Tibial nerve (tissue), 4 donors: ENCODE measurements at regions not wholly inside any gene's neighbourhood (a gene's known extent, or its start where the extent isn't known, plus 50 kb on each side); places are given as distances from the start of the nearest gene placed in this dataset.
"Not testable (repeated sequence)": the region's sequence is repeated elsewhere in the genome, so short reads cannot be mapped to it uniquely, and the experiment has no call there.

ENCODE experiments used
- EP300 ChIP-seq, 2 donors: sonication (generic); formaldehyde crosslinking; IDR thresholded peaks; one replicate each; pipeline ENCODE4 v1.6.1; 2017; ENCODE audit warnings: antibody characterized with exemption in 2 of 2, mild to moderate bottlenecking in 1 of 2
- POLR2A ChIP-seq, 2 donors: fragments of 450-650 bp; IDR thresholded peaks; one replicate each; pipeline ENCODE4 v1.6.1; 2017; ENCODE audit warnings: antibody characterized with exemption in 2 of 2, mild to moderate bottlenecking in 2 of 2, moderate library complexity in 2 of 2
- TF ChIP-seq, protein P1 (sequence below), 5 experiments: fragments of 200-600 bp in 3 of 5; fragments of 450-650 bp in 2 of 5; sonication (generic) in 3 of 5; IDR thresholded peaks; one replicate each; pipeline ENCODE4 v1.5.1; 2016 to 2019; ENCODE audit warnings: antibody characterized with exemption in 5 of 5, mild to moderate bottlenecking in 3 of 5, moderate library complexity in 2 of 5

DNA sequence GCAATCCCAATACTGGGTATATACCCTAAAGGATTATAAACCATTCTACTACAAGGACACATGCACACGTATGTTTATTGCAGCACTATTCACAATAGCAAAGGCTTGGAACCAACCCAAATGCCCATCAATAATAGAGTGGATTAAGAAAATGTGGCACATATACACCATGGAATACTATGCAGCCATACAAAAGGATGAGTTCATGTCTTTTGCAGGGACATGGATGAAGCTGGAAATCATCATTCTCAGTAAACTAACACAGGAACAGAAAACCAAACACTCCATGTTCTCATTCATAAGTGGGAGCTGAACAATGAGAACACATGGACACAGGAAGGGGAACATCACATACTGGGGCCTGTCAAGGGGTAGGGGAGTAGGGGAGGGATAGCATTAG lies 61.1 kb upstream of the DENND1B start:
- TF ChIP-seq, protein P1, sequence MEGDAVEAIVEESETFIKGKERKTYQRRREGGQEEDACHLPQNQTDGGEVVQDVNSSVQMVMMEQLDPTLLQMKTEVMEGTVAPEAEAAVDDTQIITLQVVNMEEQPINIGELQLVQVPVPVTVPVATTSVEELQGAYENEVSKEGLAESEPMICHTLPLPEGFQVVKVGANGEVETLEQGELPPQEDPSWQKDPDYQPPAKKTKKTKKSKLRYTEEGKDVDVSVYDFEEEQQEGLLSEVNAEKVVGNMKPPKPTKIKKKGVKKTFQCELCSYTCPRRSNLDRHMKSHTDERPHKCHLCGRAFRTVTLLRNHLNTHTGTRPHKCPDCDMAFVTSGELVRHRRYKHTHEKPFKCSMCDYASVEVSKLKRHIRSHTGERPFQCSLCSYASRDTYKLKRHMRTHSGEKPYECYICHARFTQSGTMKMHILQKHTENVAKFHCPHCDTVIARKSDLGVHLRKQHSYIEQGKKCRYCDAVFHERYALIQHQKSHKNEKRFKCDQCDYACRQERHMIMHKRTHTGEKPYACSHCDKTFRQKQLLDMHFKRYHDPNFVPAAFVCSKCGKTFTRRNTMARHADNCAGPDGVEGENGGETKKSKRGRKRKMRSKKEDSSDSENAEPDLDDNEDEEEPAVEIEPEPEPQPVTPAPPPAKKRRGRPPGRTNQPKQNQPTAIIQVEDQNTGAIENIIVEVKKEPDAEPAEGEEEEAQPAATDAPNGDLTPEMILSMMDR (IDR thresholded peaks at IDR 0.05) = not testable (repeated sequence)
- TF ChIP-seq POLR2A, EP300 (IDR thresholded peaks at IDR 0.05): not testable (repeated sequence)
